A204.1 (cell line): ENCODE measurements at regions not wholly inside any gene's neighbourhood (a gene's known extent, or its start where the extent isn't known, plus 50 kb on each side); places are given as distances from the start of the nearest gene placed in this dataset.
"Not testable (repeated sequence)": the region's sequence is repeated elsewhere in the genome, so short reads cannot be mapped to it uniquely, and the experiment has no call there.

Source experiments
- FAIRE-seq: peaks from 2 replicates; lab custom pipeline; 2012; peaks lifted over from hg19 to GRCh38; lab: Jason Lieb, UNC

- FAIRE-seq: no peak
Observed at GRCh38 chr3:20322085-20322484, 136.1 kb upstream of the SGO1 start.

GRCh38 chr3:20321391-20322047 lies 135.5 kb upstream of the SGO1 start:
- FAIRE-seq: no peak

GRCh38 chr3:20320489-20320888 lies 134.5 kb upstream of the SGO1 start:
- FAIRE-seq: no peak

GRCh38 chr3:20319551-20319950 lies 133.5 kb upstream of the SGO1 start:
- FAIRE-seq: no peak

- no peak for FAIRE-seq
Observed at GRCh38 chr3:20317616-20318015, 131.6 kb upstream of the SGO1 start.

GRCh38 chr3:20316238-20316637 lies 130.2 kb upstream of the SGO1 start:
- no peak for FAIRE-seq

- no peak for FAIRE-seq
Observed at GRCh38 chr3:20310629-20311028, 124.6 kb upstream of the SGO1 start.

- no peak for FAIRE-seq
Observed at GRCh38 chr3:20307383-20307782, 121.4 kb upstream of the SGO1 start.

GRCh38 chr3:20305647-20306046 lies 119.6 kb upstream of the SGO1 start:
- FAIRE-seq: no peak

- no peak for FAIRE-seq
Observed at GRCh38 chr3:20302766-20303165, 116.8 kb upstream of the SGO1 start.

- no peak for FAIRE-seq
Observed at GRCh38 chr3:20288050-20288449, 102.0 kb upstream of the SGO1 start.

- FAIRE-seq: no peak
Observed at GRCh38 chr3:20280257-20280656, 94.3 kb upstream of the SGO1 start.

- FAIRE-seq: not testable (repeated sequence)
Observed at GRCh38 chr3:20265977-20266376, 80.0 kb upstream of the SGO1 start.

GRCh38 chr3:20264900-20265567 lies 79.0 kb upstream of the SGO1 start:
- no peak for FAIRE-seq

GRCh38 chr3:20258371-20258770 lies 72.4 kb upstream of the SGO1 start:
- no peak for FAIRE-seq

- FAIRE-seq: no peak
Observed at GRCh38 chr3:20256144-20256543, 70.1 kb upstream of the SGO1 start.

- FAIRE-seq: no peak
Observed at GRCh38 chr3:20254268-20255117, 68.5 kb upstream of the SGO1 start.

GRCh38 chr3:20250786-20251185 lies 64.8 kb upstream of the SGO1 start:
- FAIRE-seq: no peak

- no peak for FAIRE-seq
Observed at GRCh38 chr3:20250314-20250713, 64.3 kb upstream of the SGO1 start.

GRCh38 chr3:20246662-20247061 lies 60.7 kb upstream of the SGO1 start:
- FAIRE-seq: no peak

GRCh38 chr3:20245781-20246180 lies 59.8 kb upstream of the SGO1 start:
- FAIRE-seq: no peak

GRCh38 chr3:20240154-20240883 lies 54.3 kb upstream of the SGO1 start:
- FAIRE-seq: no peak

GRCh38 chr3:20238199-20238598 lies 52.2 kb upstream of the SGO1 start:
- not testable (repeated sequence) for FAIRE-seq
